ENCODE measurements at regions not wholly inside any gene's neighbourhood (a gene's known extent, or its start where the extent isn't known, plus 50 kb on each side); places are given as distances from the start of the nearest gene placed in this dataset.
"Not testable (repeated sequence)": the region's sequence is repeated elsewhere in the genome, so short reads cannot be mapped to it uniquely, and the experiment has no call there.

GRCh38 chr12:93991829-93992461 is 156.4 kb upstream of the PLXNC1 start:
- DNase-seq (no peak), ATAC-seq (no peak)
- Mint-ChIP-seq H3K4me3 (no peak overlapping the region), H3K36me3 (ENCODE audit: low read depth) (no peaks in the 10 kb centered on the region), H3K9me3 (no peaks in the 10 kb centered on the region), H3K27me3 (no peaks in the 10 kb centered on the region), H3K27ac (no peak overlapping the region), H3K4me1 (no peaks in the 10 kb centered on the region)

- H3K36me3 Mint-ChIP-seq (ENCODE audit: low read depth) = no peaks in the 10 kb centered on the region
- DNase-seq = no peak
- H3K27ac Mint-ChIP-seq = no peak overlapping the region
- no peak for ATAC-seq
- no peaks in the 10 kb centered on the region for H3K27me3 Mint-ChIP-seq
- no peak overlapping the region for H3K4me3 Mint-ChIP-seq
- no peaks in the 10 kb centered on the region for H3K4me1 Mint-ChIP-seq
- H3K9me3 Mint-ChIP-seq = peaks cover 3% of the 10 kb centered on the region
Measured at GRCh38 chr12:93994721-93995120, 153.7 kb upstream of the PLXNC1 start.

- no peaks in the 10 kb centered on the region for H3K36me3 Mint-ChIP-seq (ENCODE audit: low read depth)
- H3K9me3 Mint-ChIP-seq = peaks cover 3% of the 10 kb centered on the region
- H3K4me3 Mint-ChIP-seq = no peak overlapping the region
- no peak for ATAC-seq
- H3K4me1 Mint-ChIP-seq = no peaks in the 10 kb centered on the region
- DNase-seq = no peak
- no peak overlapping the region for H3K27ac Mint-ChIP-seq
- H3K27me3 Mint-ChIP-seq = no peaks in the 10 kb centered on the region
Measured at GRCh38 chr12:93996321-93996720, 152.1 kb upstream of the PLXNC1 start.

GRCh38 chr12:94001691-94002090 is 146.7 kb upstream of the PLXNC1 start:
- Mint-ChIP-seq H3K36me3 (ENCODE audit: low read depth) (no peaks in the 10 kb centered on the region), H3K27me3 (no peaks in the 10 kb centered on the region), H3K4me3 (no peak overlapping the region), H3K9me3 (peaks cover 25% of the 10 kb centered on the region), H3K27ac (no peak overlapping the region), H3K4me1 (no peaks in the 10 kb centered on the region)
- DNase-seq (no peak), ATAC-seq (no peak)

- not testable (repeated sequence) for H3K27me3 Mint-ChIP-seq; DNase-seq; H3K4me1 Mint-ChIP-seq; H3K36me3 Mint-ChIP-seq (ENCODE audit: low read depth); H3K4me3 Mint-ChIP-seq; H3K27ac Mint-ChIP-seq; ATAC-seq
- H3K9me3 Mint-ChIP-seq = peaks cover 25% of the 10 kb centered on the region
Measured at GRCh38 chr12:94002925-94003324, 145.5 kb upstream of the PLXNC1 start.

- H3K36me3 Mint-ChIP-seq (ENCODE audit: low read depth); H3K27ac Mint-ChIP-seq; H3K27me3 Mint-ChIP-seq; ATAC-seq; DNase-seq; H3K4me1 Mint-ChIP-seq; H3K4me3 Mint-ChIP-seq: not testable (repeated sequence)
- H3K9me3 Mint-ChIP-seq = peaks cover 16% of the 10 kb centered on the region
Measured at GRCh38 chr12:94007833-94008232, 140.5 kb upstream of the PLXNC1 start.

- H3K9me3 Mint-ChIP-seq = peaks cover 7% of the 10 kb centered on the region
- H3K27me3 Mint-ChIP-seq = no peaks in the 10 kb centered on the region
- no peak overlapping the region for H3K27ac Mint-ChIP-seq
- peaks cover 1% of the 10 kb centered on the region for H3K36me3 Mint-ChIP-seq (ENCODE audit: low read depth)
- no peak for ATAC-seq
- peaks cover 16% of the 10 kb centered on the region for H3K4me1 Mint-ChIP-seq
- DNase-seq = no peak
- no peak overlapping the region for H3K4me3 Mint-ChIP-seq
Measured at GRCh38 chr12:94010307-94010706, 138.1 kb upstream of the PLXNC1 start.

- Mint-ChIP-seq H3K36me3 (ENCODE audit: low read depth) (peaks cover 4% of the 10 kb centered on the region), H3K27me3 (no peaks in the 10 kb centered on the region), H3K27ac (no peak overlapping the region), H3K4me3 (no peak overlapping the region), H3K4me1 (peaks cover 16% of the 10 kb centered on the region), H3K9me3 (peaks cover 20% of the 10 kb centered on the region)
- DNase-seq (no peak), ATAC-seq (no peak)
Measured at GRCh38 chr12:94012071-94012470, 136.3 kb upstream of the PLXNC1 start.

GRCh38 chr12:94012590-94012989 is 135.8 kb upstream of the PLXNC1 start:
- DNase-seq (no peak), ATAC-seq (no peak)
- Mint-ChIP-seq H3K36me3 (ENCODE audit: low read depth) (peaks cover 6% of the 10 kb centered on the region), H3K9me3 (peaks cover 21% of the 10 kb centered on the region), H3K27me3 (no peaks in the 10 kb centered on the region), H3K4me3 (no peak overlapping the region), H3K27ac (no peak overlapping the region), H3K4me1 (peaks cover 16% of the 10 kb centered on the region)

- peaks cover 11% of the 10 kb centered on the region for H3K36me3 Mint-ChIP-seq (ENCODE audit: low read depth)
- not testable (repeated sequence) for ATAC-seq, H3K4me3 Mint-ChIP-seq, DNase-seq, H3K27me3 Mint-ChIP-seq, H3K27ac Mint-ChIP-seq
- peaks cover 11% of the 10 kb centered on the region for H3K4me1 Mint-ChIP-seq
- H3K9me3 Mint-ChIP-seq = peaks cover 45% of the 10 kb centered on the region
Measured at GRCh38 chr12:94017247-94017646, 131.1 kb upstream of the PLXNC1 start.

- Mint-ChIP-seq H3K4me1 (no peaks in the 10 kb centered on the region), H3K27ac (no peak overlapping the region), H3K9me3 (peaks cover 47% of the 10 kb centered on the region), H3K36me3 (ENCODE audit: low read depth) (peaks cover 13% of the 10 kb centered on the region), H3K27me3 (no peaks in the 10 kb centered on the region), H3K4me3 (no peak overlapping the region)
- ATAC-seq (no peak), DNase-seq (no peak)
Measured at GRCh38 chr12:94020335-94020734, 128.0 kb upstream of the PLXNC1 start.

GRCh38 chr12:94023879-94024278 is 124.5 kb upstream of the PLXNC1 start:
- Mint-ChIP-seq H3K27me3 (no peaks in the 10 kb centered on the region), H3K36me3 (ENCODE audit: low read depth) (peaks cover 1% of the 10 kb centered on the region), H3K27ac (no peak overlapping the region), H3K4me1 (no peaks in the 10 kb centered on the region), H3K9me3 (peaks cover 26% of the 10 kb centered on the region), H3K4me3 (no peak overlapping the region)
- DNase-seq = no peak
- no peak for ATAC-seq

- DNase-seq = no peak
- no peak for ATAC-seq
- Mint-ChIP-seq H3K4me3 (no peak overlapping the region), H3K4me1 (no peaks in the 10 kb centered on the region), H3K9me3 (peaks cover 19% of the 10 kb centered on the region), H3K27ac (no peak overlapping the region), H3K36me3 (ENCODE audit: low read depth) (peaks cover 1% of the 10 kb centered on the region), H3K27me3 (no peaks in the 10 kb centered on the region)
Measured at GRCh38 chr12:94025068-94025467, 123.3 kb upstream of the PLXNC1 start.

GRCh38 chr12:94025756-94026155 is 122.6 kb upstream of the PLXNC1 start:
- Mint-ChIP-seq H3K4me3 (no peak overlapping the region), H3K4me1 (peaks cover 6% of the 10 kb centered on the region), H3K27me3 (no peaks in the 10 kb centered on the region), H3K9me3 (peaks cover 19% of the 10 kb centered on the region), H3K36me3 (ENCODE audit: low read depth) (peaks cover 1% of the 10 kb centered on the region), H3K27ac (no peak overlapping the region)
- ATAC-seq (no peak), DNase-seq (no peak)

- no peak overlapping the region for H3K27ac Mint-ChIP-seq
- no peak overlapping the region for H3K4me3 Mint-ChIP-seq
- peaks cover 15% of the 10 kb centered on the region for H3K9me3 Mint-ChIP-seq
- peaks cover 1% of the 10 kb centered on the region for H3K36me3 Mint-ChIP-seq (ENCODE audit: low read depth)
- DNase-seq (no peak), ATAC-seq (no peak)
- H3K27me3 Mint-ChIP-seq = no peaks in the 10 kb centered on the region
- H3K4me1 Mint-ChIP-seq = peaks cover 14% of the 10 kb centered on the region
Measured at GRCh38 chr12:94026596-94026995, 121.8 kb upstream of the PLXNC1 start.

GRCh38 chr12:94027561-94027960 is 120.8 kb upstream of the PLXNC1 start:
- no peak for DNase-seq
- ATAC-seq = no peak
- Mint-ChIP-seq H3K4me3 (no peak overlapping the region), H3K9me3 (peaks cover 14% of the 10 kb centered on the region), H3K27ac (no peak overlapping the region), H3K27me3 (no peaks in the 10 kb centered on the region), H3K36me3 (ENCODE audit: low read depth) (peaks cover 1% of the 10 kb centered on the region), H3K4me1 (peaks cover 20% of the 10 kb centered on the region)

Data from activated naive CD8-positive, alpha-beta T cell treated with anti-CD3 and anti-CD28 coated beads, Interleukin-2, amount 50 U/mL, for 24 hours (primary cell).